ENCODE measurements at regions not wholly inside any gene's neighbourhood (a gene's known extent, or its start where the extent isn't known, plus 50 kb on each side); places are given as distances from the start of the nearest gene placed in this dataset.
"Not testable (repeated sequence)": the region's sequence is repeated elsewhere in the genome, so short reads cannot be mapped to it uniquely, and the experiment has no call there.

DNA sequence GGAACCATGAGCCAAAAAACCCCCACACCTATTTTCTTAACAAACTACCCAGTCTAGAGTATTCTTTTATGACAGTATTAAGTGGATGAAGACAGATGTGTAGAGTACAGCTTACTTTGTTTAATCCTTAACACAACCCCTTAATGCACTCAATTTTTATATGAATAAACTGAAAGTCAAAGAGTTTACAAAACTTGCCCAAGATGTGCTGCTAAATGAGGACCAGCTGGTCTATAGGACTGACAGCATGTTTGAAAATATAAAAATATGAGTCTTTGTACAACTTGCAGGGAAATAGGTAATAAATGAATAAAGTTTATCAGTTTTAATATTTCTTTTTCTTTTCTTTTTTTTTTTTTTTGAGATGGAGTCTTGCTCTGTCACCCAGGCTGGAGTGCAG lies 102.3 kb downstream of the ZFY start:
- H3K4me3 ChIP-seq = no peak overlapping the region
- H3K9me3 ChIP-seq = no peaks in the 10 kb centered on the region
- intact Hi-C loops (cut with DNase I) = no loop called here
- DNase-seq = no peak
- no peaks in the 10 kb centered on the region for H3K4me1 ChIP-seq
- no peaks in the 10 kb centered on the region for H3K27me3 ChIP-seq
- TF ChIP-seq POLR2A (IDR thresholded peaks at IDR 0.05) (no peak), CTCF (IDR thresholded peaks at IDR 0.05) (no peak), POLR2AphosphoS5 (IDR thresholded peaks at IDR 0.05) (no peak), EP300 (IDR thresholded peaks at IDR 0.05) (no peak)
- H3K36me3 ChIP-seq = no peaks in the 10 kb centered on the region
- H3K27ac ChIP-seq = no peak overlapping the region

DNA sequence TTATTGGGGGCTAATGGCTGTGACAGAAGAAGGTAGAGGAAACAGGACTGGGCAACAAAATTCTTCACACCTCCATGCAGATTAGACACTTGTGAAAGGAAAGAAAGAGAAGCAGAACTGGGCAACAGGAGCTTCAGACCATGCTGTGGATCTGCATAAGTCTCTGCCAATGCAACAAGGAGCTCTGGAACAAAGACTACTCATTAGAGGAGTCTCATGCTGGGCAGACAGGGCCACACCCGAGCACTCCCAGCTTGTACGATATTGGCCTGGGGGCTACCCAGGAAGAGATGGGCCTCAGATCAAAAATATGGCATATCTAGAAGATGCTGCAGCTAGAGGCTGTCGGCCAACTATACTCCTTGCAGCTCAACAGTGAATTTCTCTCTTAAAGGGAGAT lies 105.2 kb downstream of the ZFY start:
- Histone ChIP-seq H3K4me1 (no peaks in the 10 kb centered on the region), H3K27me3 (no peaks in the 10 kb centered on the region), H3K36me3 (no peaks in the 10 kb centered on the region), H3K9me3 (no peaks in the 10 kb centered on the region), H3K27ac (no peak overlapping the region), H3K4me3 (no peak overlapping the region)
- DNase-seq = no peak
- intact Hi-C loops (cut with DNase I) = no loop called here
- 70 to 83% methylated on average over 3 of the region's 3 CpGs for WGBS, 2 donors
- TF ChIP-seq POLR2A (IDR thresholded peaks at IDR 0.05) (no peak), EP300 (IDR thresholded peaks at IDR 0.05) (no peak), CTCF (IDR thresholded peaks at IDR 0.05) (no peak), POLR2AphosphoS5 (IDR thresholded peaks at IDR 0.05) (no peak)

DNA sequence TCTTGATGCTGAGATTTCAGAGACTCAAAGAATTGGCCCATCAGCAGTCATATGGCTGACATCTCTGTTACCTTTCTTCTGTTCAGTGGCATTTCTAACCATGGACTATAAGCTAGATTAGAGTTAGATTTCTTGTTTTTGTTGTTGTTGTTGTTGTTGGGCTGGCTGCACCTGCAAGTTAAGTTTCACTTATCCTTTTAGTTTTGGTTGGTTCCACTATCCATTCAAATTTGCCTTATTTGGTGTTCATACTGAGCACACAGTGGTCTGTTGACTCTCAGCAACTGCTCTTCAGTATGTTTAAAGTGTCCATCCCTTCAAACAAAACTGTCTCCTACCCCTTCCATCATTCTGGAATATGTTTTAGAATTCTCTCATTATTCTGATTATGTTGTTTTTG lies 106.8 kb downstream of the ZFY start:
- no peaks in the 10 kb centered on the region for H3K27me3 ChIP-seq
- intact Hi-C loops (cut with DNase I) = no loop called here
- no peaks in the 10 kb centered on the region for H3K36me3 ChIP-seq
- no peaks in the 10 kb centered on the region for H3K9me3 ChIP-seq
- H3K27ac ChIP-seq = no peak overlapping the region
- no peak for DNase-seq
- H3K4me3 ChIP-seq = no peak overlapping the region
- TF ChIP-seq POLR2A (IDR thresholded peaks at IDR 0.05) (no peak), EP300 (IDR thresholded peaks at IDR 0.05) (no peak), CTCF (IDR thresholded peaks at IDR 0.05) (no peak), POLR2AphosphoS5 (IDR thresholded peaks at IDR 0.05) (no peak)
- H3K4me1 ChIP-seq = no peaks in the 10 kb centered on the region

- 16 to 68% methylated on average over 5 of the region's 5 CpGs for WGBS, 2 donors
- DNase-seq = no peak
- no peaks in the 10 kb centered on the region for H3K27me3 ChIP-seq
- H3K4me1 ChIP-seq = no peaks in the 10 kb centered on the region
- TF ChIP-seq CTCF (IDR thresholded peaks at IDR 0.05) (no peak), POLR2A (IDR thresholded peaks at IDR 0.05) (no peak), EP300 (IDR thresholded peaks at IDR 0.05) (no peak), POLR2AphosphoS5 (IDR thresholded peaks at IDR 0.05) (no peak)
- no peak overlapping the region for H3K4me3 ChIP-seq
- no peaks in the 10 kb centered on the region for H3K36me3 ChIP-seq
- intact Hi-C loops (cut with DNase I) = no loop called here
- H3K9me3 ChIP-seq = no peaks in the 10 kb centered on the region
- H3K27ac ChIP-seq = no peak overlapping the region
These were observed 107.7 kb downstream of the ZFY start for GRCh38 chrY:3042901-3043300.

- 59 to 88% methylated on average over 2 of the region's 2 CpGs for WGBS, 2 donors
- H3K27me3 ChIP-seq = no peaks in the 10 kb centered on the region
- no peak overlapping the region for H3K27ac ChIP-seq
- no peaks in the 10 kb centered on the region for H3K9me3 ChIP-seq
- H3K4me3 ChIP-seq = no peak overlapping the region
- TF ChIP-seq CTCF (IDR thresholded peaks at IDR 0.05) (no peak), POLR2A (IDR thresholded peaks at IDR 0.05) (no peak), POLR2AphosphoS5 (IDR thresholded peaks at IDR 0.05) (no peak), EP300 (IDR thresholded peaks at IDR 0.05) (no peak)
- intact Hi-C loops (cut with DNase I) = no loop called here
- no peak for DNase-seq
- no peaks in the 10 kb centered on the region for H3K36me3 ChIP-seq
- no peaks in the 10 kb centered on the region for H3K4me1 ChIP-seq
These were observed 109.9 kb downstream of the ZFY start for GRCh38 chrY:3045048-3045447.

DNA sequence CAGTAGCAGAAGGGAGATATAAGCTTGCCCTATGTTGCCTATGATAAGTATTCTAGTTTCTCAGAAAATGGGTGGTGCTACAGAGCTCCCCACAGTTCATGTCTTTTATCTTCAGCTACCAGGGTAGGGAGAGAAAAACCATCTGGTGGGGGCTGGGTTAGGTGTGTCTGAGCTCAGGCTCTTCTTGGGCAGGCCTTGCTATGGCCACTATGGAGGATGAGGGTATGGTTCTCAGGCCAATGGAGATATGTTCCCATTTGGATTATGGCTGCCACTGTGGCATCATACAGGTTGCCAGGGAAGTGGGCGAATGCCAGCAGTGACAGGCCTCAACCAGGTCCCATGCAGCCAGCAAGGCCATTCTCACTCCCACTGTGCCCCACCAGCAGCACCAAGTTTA lies 120.3 kb downstream of the ZFY start:
- H3K9me3 ChIP-seq; H3K27me3 ChIP-seq; H3K4me3 ChIP-seq; H3K27ac ChIP-seq; intact Hi-C loops (cut with DNase I); H3K4me1 ChIP-seq; H3K36me3 ChIP-seq; DNase-seq: not testable (repeated sequence)
- no CpG with 5 or more reads among the region's 1 CpG for WGBS, 2 donors

DNA sequence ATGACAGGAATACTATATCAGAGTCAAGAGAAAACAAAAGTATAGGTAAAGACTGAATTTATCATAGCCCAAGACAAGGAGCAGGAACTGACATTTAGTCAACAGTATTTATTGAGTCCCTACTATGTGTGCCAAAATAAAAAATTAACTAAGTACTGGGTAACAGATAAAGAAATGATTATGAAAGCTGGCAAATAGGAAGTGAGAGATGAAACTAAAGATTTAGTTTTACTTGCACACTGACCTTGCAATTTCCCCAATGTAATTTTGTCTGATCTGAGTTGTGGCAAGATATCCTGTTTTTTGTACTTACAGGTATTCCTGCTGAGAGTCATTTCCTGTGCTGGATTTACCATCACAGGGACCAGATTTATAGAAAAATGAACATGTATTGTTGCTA lies 123.2 kb downstream of the ZFY start:
- H3K9me3 ChIP-seq; H3K27ac ChIP-seq; H3K4me1 ChIP-seq; DNase-seq; H3K36me3 ChIP-seq; H3K27me3 ChIP-seq; H3K4me3 ChIP-seq; intact Hi-C loops (cut with DNase I): not testable (repeated sequence)

- H3K27ac ChIP-seq; H3K4me1 ChIP-seq; intact Hi-C loops (cut with DNase I); H3K9me3 ChIP-seq; H3K36me3 ChIP-seq; DNase-seq; H3K27me3 ChIP-seq; H3K4me3 ChIP-seq: not testable (repeated sequence)
- WGBS, 2 donors = 95 to 97% methylated on average over 1 of the region's 1 CpG
These were observed 125.5 kb downstream of the ZFY start for GRCh38 chrY:3060671-3061070.

Measured in sigmoid colon (tissue), 6 donors.